Naive thymus-derived CD8-positive, alpha-beta T cell (primary cell): ENCODE measurements at regions not wholly inside any gene's neighbourhood (a gene's known extent, or its start where the extent isn't known, plus 50 kb on each side); places are given as distances from the start of the nearest gene placed in this dataset.

Experiments used
- ATAC-seq, 2 donors: fragments of 150-1000 bp; cut with Tn5 transposase in 1 of 2; sonication (Bioruptor Pico), chemical (Tn5 transposase) in 1 of 2; 1 replicate in 1 of 2; 2 replicates in 1 of 2; pipeline ENCODE4 v1.10.0; 2021; ENCODE audit warnings: mild to moderate bottlenecking in 2 of 2, moderate library complexity in 2 of 2
- POLR2A ChIA-PET: fragments of 350-600 bp; sonication (Branson Sonifier 250); formaldehyde crosslinking; loops from one replicate; lab custom pipeline; 2021; ENCODE audit warnings: antibody characterized with exemption; lab: Charles Lee
- DNase-seq, 10 donors: peaks; one replicate each; pipeline versions ENCODE4 v3.0.0 to v3.0.0-alpha.2; 2020 to 2022
- H3K27ac Mint-ChIP-seq, 10 donors: one replicate each; pipeline ENCODE4 v1.8.0; 2020 to 2022; ENCODE audit warnings: mild to moderate bottlenecking in 10 of 10, mixed read lengths in 10 of 10, moderate library complexity in 4 of 10, inconsistent platforms in 1 of 10
- H3K27me3 Mint-ChIP-seq, 5 donors: one replicate each; pipeline ENCODE4 v1.8.0; 2021 to 2022; ENCODE audit warnings: mixed read lengths in 5 of 5
- H3K36me3 Mint-ChIP-seq, 3 donors: one replicate each; pipeline ENCODE4 v1.8.0; 2020 to 2022; ENCODE audit warnings: mixed read lengths in 3 of 3, mild to moderate bottlenecking in 2 of 3, inconsistent platforms in 1 of 3
- H3K4me1 Mint-ChIP-seq, 4 donors: one replicate each; pipeline ENCODE4 v1.8.0; 2021 to 2022; ENCODE audit warnings: mixed read lengths in 4 of 4
- H3K4me3 Mint-ChIP-seq, 10 donors: one replicate each; pipeline ENCODE4 v1.8.0; 2020 to 2022; ENCODE audit warnings: mild to moderate bottlenecking in 10 of 10, mixed read lengths in 10 of 10, moderate library complexity in 6 of 10, inconsistent platforms in 1 of 10
- H3K9me3 Mint-ChIP-seq, 9 donors: one replicate each; pipeline ENCODE4 v1.8.0; 2020 to 2022; ENCODE audit warnings: mixed read lengths in 9 of 9, mild to moderate bottlenecking in 3 of 9, inconsistent platforms in 1 of 9, moderate library complexity in 1 of 9

DNA sequence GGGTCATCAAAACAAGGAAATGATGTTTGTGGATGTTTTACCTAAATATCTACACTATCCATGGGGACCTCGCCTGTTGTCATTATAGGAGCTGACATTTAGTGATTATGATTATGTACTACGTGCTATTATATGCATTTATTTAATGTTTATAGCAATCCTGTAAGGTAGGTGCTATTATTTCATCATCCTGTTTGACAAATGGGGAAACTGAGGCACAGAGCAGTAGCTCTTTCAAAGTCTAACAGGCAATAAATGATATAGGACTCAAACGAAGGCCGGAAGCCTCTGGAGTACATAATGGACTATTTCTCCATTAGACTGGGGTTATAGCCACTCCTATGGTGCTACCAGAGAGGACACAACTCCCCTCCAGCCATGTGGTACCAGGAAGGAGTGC lies 60.6 kb upstream of the KDM7A start:
- no peak for ATAC-seq

DNA sequence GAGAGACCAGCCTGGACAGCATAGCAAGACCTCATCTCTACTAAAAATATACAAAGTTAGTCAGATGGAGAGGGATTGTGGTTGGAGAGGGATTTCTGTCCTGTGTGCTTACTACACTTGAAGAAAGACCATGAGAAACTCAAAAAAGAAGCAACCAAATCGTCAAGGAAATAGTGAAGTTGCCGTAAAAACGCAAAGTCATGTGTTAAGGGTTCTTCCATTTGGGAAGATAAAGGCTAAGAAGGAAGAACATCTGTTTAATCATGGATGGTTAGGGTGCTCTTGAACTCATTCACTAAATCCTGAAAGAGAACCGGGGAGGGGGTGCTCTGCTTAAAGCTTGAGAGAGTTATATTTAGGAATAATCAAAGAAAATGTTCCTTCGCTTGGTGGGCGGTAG lies 59.8 kb upstream of the KDM7A start:
- Mint-ChIP-seq H3K27ac (peak overlapping the region in 2 of 10 donors; percentile 19 to 64), H3K27me3 (no peaks in the 10 kb centered on the region), H3K4me1 (peaks cover 10 to 18% (median 16%) of the 10 kb centered on the region in 4 donors), H3K36me3 (no peaks in the 10 kb centered on the region), H3K9me3 (no peaks in the 10 kb centered on the region), H3K4me3 (no peak overlapping the region)
- no peak for ATAC-seq
- DNase-seq = no peak
- POLR2A ChIA-PET = interaction anchor here (0.8 to 2.1 kb wide), 4 partner anchors 15 to 61 kb away, joined by 3 to 5 read pairs (median 4); partner anchors contain the start of gene KDM7A

More for the DNA sequence above, 60.6 kb upstream of the KDM7A start:
- no peaks in the 10 kb centered on the region for H3K27me3 Mint-ChIP-seq
- no peak overlapping the region for H3K4me3 Mint-ChIP-seq
- POLR2A ChIA-PET = interaction anchor here (0.6 to 2.1 kb wide), 5 partner anchors 15 to 109 kb away, joined by 3 to 5 read pairs (median 4); partner anchors contain the start of gene KDM7A
- no peaks in the 10 kb centered on the region for H3K9me3 Mint-ChIP-seq
- no peaks in the 10 kb centered on the region for H3K36me3 Mint-ChIP-seq
- peaks cover 7 to 20% (median 15%) of the 10 kb centered on the region in 4 donors for H3K4me1 Mint-ChIP-seq
- DNase-seq = no peak
- no peak overlapping the region for H3K27ac Mint-ChIP-seq

DNA sequence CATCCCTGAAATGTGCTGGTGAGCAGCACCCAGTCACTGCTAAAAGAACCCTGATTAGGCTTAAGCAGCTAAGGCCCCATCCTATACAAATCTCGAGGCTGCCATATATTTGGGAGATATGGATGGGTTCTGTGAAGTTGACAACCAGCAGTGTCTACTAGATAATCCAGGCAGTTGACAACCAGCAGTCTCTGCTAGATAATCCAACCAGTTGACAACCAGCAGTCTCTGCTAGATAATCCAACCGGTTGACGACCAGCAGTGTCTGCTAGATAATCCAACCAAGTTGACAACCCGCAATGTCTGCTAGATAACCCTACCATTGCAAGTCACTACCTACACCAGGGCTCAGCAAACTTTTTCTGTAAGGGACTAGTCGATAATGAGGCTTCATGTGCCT lies 58.3 kb upstream of the KDM7A start:
- DNase-seq (no peak), ATAC-seq (no peak)
- POLR2A ChIA-PET = interaction anchor here (0.9 kb wide), 1 partner anchor 69 kb away, joined by 3 read pairs; no protein-coding TSS in a partner anchor
- peaks cover 14 to 28% (median 25%) of the 10 kb centered on the region in 4 donors for H3K4me1 Mint-ChIP-seq
- no peaks in the 10 kb centered on the region for H3K36me3 Mint-ChIP-seq
- H3K27ac Mint-ChIP-seq = peak overlapping the region in 5 of 10 donors; percentile 38 to 54 (median 53)
- H3K27me3 Mint-ChIP-seq = no peaks in the 10 kb centered on the region
- no peaks in the 10 kb centered on the region for H3K9me3 Mint-ChIP-seq
- H3K4me3 Mint-ChIP-seq = no peak overlapping the region

GRCh38 chr7:140232957-140233917 lies 56.5 kb upstream of the KDM7A start:
- ATAC-seq (no peak), DNase-seq (no peak)
- no peaks in the 10 kb centered on the region for H3K27me3 Mint-ChIP-seq
- peaks cover 18 to 40% (median 35%) of the 10 kb centered on the region in 4 donors for H3K4me1 Mint-ChIP-seq
- POLR2A ChIA-PET = interaction anchor here (0.6 to 10.6 kb wide), 4 partner anchors 32 to 165 kb away, joined by 3 to 303 read pairs (median 48); partner anchors contain the start of genes KDM7A and SLC37A3
- H3K27ac Mint-ChIP-seq = peak overlapping the region in 9 of 10 donors; percentile 7 to 99 (median 60)
- no peaks in the 10 kb centered on the region for H3K9me3 Mint-ChIP-seq
- no peaks in the 10 kb centered on the region for H3K36me3 Mint-ChIP-seq
- H3K4me3 Mint-ChIP-seq = peak overlapping the region in 3 of 10 donors; percentile 48 to 53 (median 52)

DNA sequence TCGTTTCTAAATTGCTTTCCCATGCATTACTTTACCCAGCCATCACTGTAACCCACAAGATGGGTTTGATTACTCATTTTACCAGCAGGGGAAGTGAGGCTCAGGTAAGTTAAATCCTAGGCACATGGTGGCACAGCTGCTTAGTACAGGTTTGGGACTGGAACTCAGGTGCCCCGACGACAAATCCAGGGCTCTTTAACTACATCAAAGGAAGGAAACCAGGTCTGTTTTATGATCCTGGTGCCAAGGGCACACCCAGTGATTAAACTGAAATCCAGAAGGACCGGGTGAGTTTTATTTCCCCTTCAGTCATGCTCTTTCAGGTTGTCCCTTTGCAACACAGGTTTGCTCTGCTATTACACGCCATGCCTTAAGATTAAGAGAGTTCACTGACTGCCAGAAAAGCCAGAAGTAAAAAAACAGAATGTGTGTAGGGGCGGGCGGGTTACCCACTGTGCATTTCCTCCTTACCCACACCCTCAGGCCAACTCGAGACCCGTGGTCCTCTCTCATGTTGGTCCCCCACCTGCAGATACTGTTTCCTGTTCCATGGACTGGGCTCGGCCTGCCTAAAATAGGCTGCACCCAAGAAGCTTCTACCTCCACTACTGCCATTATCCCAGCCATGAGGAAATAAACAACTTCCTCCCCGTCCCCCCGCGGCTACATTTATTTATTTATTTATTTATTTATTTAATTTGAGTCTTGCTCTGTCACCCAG lies 55.1 kb upstream of the KDM7A start:
- DNase-seq = peak in 3 of 10 donors; percentile 18 to 59 (median 36)
- ATAC-seq = peak; percentile 11 to 16

DNA sequence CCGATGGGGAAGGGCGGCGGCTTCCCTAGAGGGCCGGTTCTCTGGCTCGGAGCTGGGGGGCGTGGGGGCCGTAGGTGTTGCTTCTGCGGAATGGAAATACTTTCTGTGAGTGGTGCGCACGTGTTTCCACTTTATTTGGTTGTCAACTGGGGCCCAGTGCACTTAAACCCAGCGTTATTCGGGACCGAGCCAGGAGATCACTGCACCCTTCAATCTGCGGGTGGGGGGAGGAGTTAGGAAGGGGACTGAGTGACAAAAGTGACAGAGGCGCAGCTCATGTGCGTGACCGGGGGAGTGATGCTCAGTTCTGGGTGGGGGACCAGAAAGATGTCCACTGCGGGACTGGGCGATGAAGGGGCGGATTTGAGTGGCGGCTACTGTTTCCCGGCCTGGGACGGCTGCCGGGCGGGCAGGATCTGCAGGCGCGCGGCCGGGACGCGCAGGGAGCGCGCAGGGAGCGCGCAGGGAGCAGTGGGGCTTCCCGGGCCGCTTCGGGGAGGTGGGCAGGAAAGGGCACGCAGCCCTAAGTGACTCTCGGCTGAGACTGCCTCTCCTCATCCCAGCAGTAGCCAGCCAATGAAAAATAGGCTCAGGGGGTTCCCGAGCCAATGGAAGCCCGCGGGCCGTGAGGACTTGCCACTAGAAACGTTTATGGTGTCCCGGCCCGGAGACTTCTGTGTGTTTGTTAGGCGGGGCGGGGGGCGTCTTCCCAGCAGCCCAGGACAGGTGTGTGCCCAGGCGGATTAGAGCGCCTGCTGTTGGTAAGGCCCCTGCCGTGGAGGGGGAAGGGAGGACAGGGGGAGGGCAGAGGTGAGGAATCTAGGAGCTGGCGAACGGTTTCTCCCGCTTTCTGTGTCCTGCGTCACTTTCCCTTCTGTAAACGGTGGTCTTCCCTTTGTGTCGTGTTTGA lies 54.3 kb upstream of the KDM7A start:
- peak; percentile 23 to 24 for ATAC-seq
- DNase-seq = peak; percentile 36 to 80 (median 50)
- Mint-ChIP-seq H3K27me3 (no peaks in the 10 kb centered on the region), H3K27ac (peak overlapping the region; percentile 96 to 100 (median 99)), H3K4me1 (peaks cover 21 to 59% (median 48%) of the 10 kb centered on the region in 4 donors), H3K4me3 (peak overlapping the region; percentile 93 to 98 (median 96)), H3K9me3 (no peaks in the 10 kb centered on the region), H3K36me3 (no peaks in the 10 kb centered on the region)
- POLR2A ChIA-PET = interaction anchor here (0.6 to 10.6 kb wide), 22 partner anchors 8 to 869 kb away, joined by 3 to 303 read pairs (median 10); partner anchors contain the start of genes KDM7A, MKRN1 and PARP12

More for the DNA sequence above, 55.1 kb upstream of the KDM7A start:
- Mint-ChIP-seq H3K4me1 (peaks cover 18 to 51% (median 42%) of the 10 kb centered on the region in 4 donors), H3K27me3 (no peaks in the 10 kb centered on the region), H3K4me3 (peak overlapping the region; percentile 93 to 98 (median 96)), H3K36me3 (no peaks in the 10 kb centered on the region), H3K27ac (peak overlapping the region; percentile 96 to 100 (median 99)), H3K9me3 (no peaks in the 10 kb centered on the region)
- POLR2A ChIA-PET = interaction anchor here (0.6 to 10.6 kb wide), 11 partner anchors 11 to 72 kb away, joined by 3 to 303 read pairs (median 16); partner anchors contain the start of gene KDM7A

DNA sequence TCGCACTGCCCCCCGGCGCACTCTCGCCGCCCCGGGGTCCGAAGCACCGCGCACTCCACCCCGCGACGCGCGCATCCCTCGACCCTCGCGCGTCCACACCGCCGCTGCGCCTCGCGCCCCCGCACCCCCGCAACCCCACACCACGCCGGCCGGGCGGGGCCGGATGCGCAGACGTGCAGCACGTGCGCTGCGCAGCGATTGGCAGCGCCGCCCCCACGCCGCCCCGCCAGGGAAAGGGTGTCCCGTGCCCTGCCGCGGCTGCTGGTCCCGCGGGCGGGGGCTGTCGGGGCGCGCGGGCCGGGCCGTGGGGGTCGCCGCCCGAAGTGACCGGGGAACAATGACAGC lies 53.7 kb upstream of the KDM7A start:
- Mint-ChIP-seq H3K4me1 (peaks cover 23 to 65% (median 54%) of the 10 kb centered on the region in 4 donors), H3K9me3 (no peaks in the 10 kb centered on the region), H3K27ac (peak overlapping the region; percentile 96 to 100 (median 100)), H3K4me3 (peak overlapping the region; percentile 93 to 98 (median 96)), H3K27me3 (no peaks in the 10 kb centered on the region), H3K36me3 (no peaks in the 10 kb centered on the region)
- DNase-seq (peak; percentile 69 to 88 (median 82)), ATAC-seq (peak; percentile 55 to 64)
- POLR2A ChIA-PET = interaction anchor here (0.5 to 10.6 kb wide), 25 partner anchors 9 to 869 kb away, joined by 3 to 303 read pairs (median 6); partner anchors contain the start of genes KDM7A, MKRN1 and PARP12

DNA sequence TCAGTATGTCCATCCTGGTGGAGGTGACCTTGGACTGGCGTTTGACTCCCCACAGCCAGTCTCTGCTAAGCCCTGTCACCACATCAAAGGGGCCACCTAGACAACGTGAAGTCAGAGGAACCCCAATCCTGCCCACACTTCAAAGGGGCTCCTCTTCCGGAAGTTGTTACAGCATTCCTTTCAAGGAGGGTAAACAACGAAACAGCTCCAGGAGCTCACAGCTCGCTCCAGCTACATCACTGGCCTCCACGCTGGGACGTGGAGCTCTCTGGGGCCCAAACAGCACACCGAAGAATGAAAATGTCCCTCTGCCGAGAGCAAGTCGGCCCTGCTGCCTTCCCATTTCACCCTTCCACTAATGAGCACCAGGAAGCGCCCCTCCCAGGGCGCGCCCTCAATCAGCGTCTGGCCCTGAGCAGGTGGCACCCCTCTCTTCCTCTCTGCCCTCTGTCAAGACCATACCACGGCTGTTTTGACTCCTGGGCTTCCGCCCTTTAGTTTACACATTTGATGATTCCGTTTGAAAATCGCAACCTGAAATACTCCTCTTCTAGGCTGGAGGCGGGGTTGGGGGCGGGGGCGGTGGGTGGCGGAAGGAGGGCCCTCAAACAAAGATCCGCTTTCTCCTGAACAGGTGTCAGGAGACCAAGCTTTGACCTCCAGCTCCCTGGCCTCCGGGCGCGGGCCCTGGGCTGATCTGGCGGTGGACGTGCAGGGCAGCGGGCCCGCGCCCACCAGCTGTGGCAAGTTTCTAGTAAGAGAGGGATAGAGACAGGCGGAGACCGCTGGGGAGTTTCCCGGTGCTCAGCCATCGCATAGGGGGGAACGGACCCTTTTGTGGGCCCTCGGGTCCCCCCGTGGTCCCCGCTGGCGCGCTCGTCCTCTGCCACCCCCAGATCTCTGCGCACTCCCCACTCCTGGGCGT lies 53.1 kb upstream of the KDM7A start:
- ATAC-seq (peak; percentile 65 to 67), DNase-seq (peak; percentile 46 to 92 (median 77))
- Mint-ChIP-seq H3K36me3 (no peaks in the 10 kb centered on the region), H3K4me3 (peak overlapping the region; percentile 80 to 98 (median 90)), H3K4me1 (peaks cover 23 to 68% (median 57%) of the 10 kb centered on the region in 4 donors), H3K9me3 (no peaks in the 10 kb centered on the region), H3K27me3 (no peaks in the 10 kb centered on the region), H3K27ac (peak overlapping the region; percentile 97 to 100 (median 100))
- POLR2A ChIA-PET = interaction anchor here (0.5 to 10.6 kb wide), 30 partner anchors 10 to 870 kb away, joined by 3 to 303 read pairs (median 5); partner anchors contain the start of genes KDM7A, LUC7L2, PARP12 and SLC37A3

GRCh38 chr7:140229101-140229525 lies 52.3 kb upstream of the KDM7A start:
- H3K4me1 Mint-ChIP-seq = peaks cover 25 to 74% (median 62%) of the 10 kb centered on the region in 4 donors
- H3K9me3 Mint-ChIP-seq = no peaks in the 10 kb centered on the region
- DNase-seq (peak in 2 of 10 donors; percentile 6 to 33), ATAC-seq (peak in 1 of 2 donors; percentile 10)
- POLR2A ChIA-PET = interaction anchor here (0.6 to 10.6 kb wide), 23 partner anchors 9 to 270 kb away, joined by 3 to 303 read pairs (median 9); partner anchors contain the start of genes KDM7A and PARP12
- peak overlapping the region; percentile 97 to 100 (median 100) for H3K27ac Mint-ChIP-seq
- H3K27me3 Mint-ChIP-seq = no peaks in the 10 kb centered on the region
- no peaks in the 10 kb centered on the region for H3K36me3 Mint-ChIP-seq
- H3K4me3 Mint-ChIP-seq = peak overlapping the region; percentile 80 to 98 (median 90)
